DOHH2 (cell line): ENCODE measurements at regions not wholly inside any gene's neighbourhood (a gene's known extent, or its start where the extent isn't known, plus 50 kb on each side); places are given as distances from the start of the nearest gene placed in this dataset.

Experiments used
- H3F3A ChIP-seq: fragments of 200-600 bp; sonication (generic), shearing (Covaris generic); 2 replicates; pipeline ENCODE4 v1.6.0; 2016; ENCODE audit warnings: antibody characterized with exemption, mild to moderate bottlenecking; ENCODE audit not compliant: control insufficient read depth, insufficient read depth
- H3K27ac ChIP-seq: fragments of 200-600 bp; sonication (generic); 2 replicates; pipeline ENCODE4 v1.5.1; 2014; ENCODE audit warnings: low read depth, mild to moderate bottlenecking, low read length, moderate library complexity
- H3K27me3 ChIP-seq: fragments of 200-600 bp; sonication (generic); 2 replicates; pipeline ENCODE4 v1.6.1; 2014; ENCODE audit warnings: mild to moderate bottlenecking, low read length, mixed read lengths; ENCODE audit not compliant: control insufficient read depth
- H3K36me3 ChIP-seq: fragments of 200-600 bp; sonication (generic); 2 replicates; pipeline ENCODE4 v1.6.1; 2014; ENCODE audit warnings: mild to moderate bottlenecking, low read length, moderate library complexity, mixed read lengths; ENCODE audit not compliant: control insufficient read depth
- H3K4me1 ChIP-seq: fragments of 200-600 bp; sonication (generic); 2 replicates; pipeline ENCODE4 v1.6.1; 2014; ENCODE audit warnings: mild to moderate bottlenecking, low read length, mixed read lengths; ENCODE audit not compliant: control insufficient read depth
- H3K4me2 ChIP-seq: fragments of 200-600 bp; sonication (generic); 2 replicates; pipeline ENCODE4 v1.6.0; 2014; ENCODE audit warnings: mild to moderate bottlenecking, low read length, moderate library complexity
- H3K4me3 ChIP-seq: fragments of 200-600 bp; sonication (generic); 2 replicates; pipeline ENCODE4 v1.5.1; 2014; ENCODE audit warnings: mild to moderate bottlenecking, low read length, mixed read lengths
- H3K79me2 ChIP-seq: fragments of 200-600 bp; sonication (generic); 2 replicates; pipeline ENCODE4 v1.6.1; 2014; ENCODE audit warnings: mild to moderate bottlenecking, low read length, mixed read lengths; ENCODE audit not compliant: control insufficient read depth
- H3K9me2 ChIP-seq: fragments of 200-600 bp; sonication (generic); replicated peaks from 2 replicates; pipeline ENCODE4 v1.6.1; 2014; ENCODE audit warnings: mild to moderate bottlenecking, low read length, mixed read lengths; ENCODE audit not compliant: control insufficient read depth
- H3K9me3 ChIP-seq: fragments of 200-600 bp; sonication (generic); 2 replicates; pipeline ENCODE4 v1.6.1; 2014; ENCODE audit warnings: antibody characterized with exemption, low read length, mixed read lengths; ENCODE audit not compliant: control insufficient read depth, insufficient read depth
- H4K20me1 ChIP-seq: fragments of 200-600 bp; sonication (generic); 2 replicates; pipeline ENCODE4 v1.6.0; 2014; ENCODE audit warnings: low read depth, mild to moderate bottlenecking, antibody characterized with exemption, low read length, moderate library complexity; ENCODE audit not compliant: control insufficient read depth, insufficient read depth
- CTCF ChIP-seq: fragments of 200-600 bp; sonication (generic); IDR thresholded peaks from one replicate; pipeline ENCODE4 v1.5.1; 2014; ENCODE audit warnings: antibody characterized with exemption, mild to moderate bottlenecking, low read depth, low read length; ENCODE audit not compliant: poor library complexity, severe bottlenecking
- EZH2phosphoT487 ChIP-seq: fragments of 200-600 bp; sonication (generic); IDR thresholded peaks from 2 replicates; pipeline ENCODE4 v1.6.1; 2017; ENCODE audit warnings: borderline replicate concordance, mild to moderate bottlenecking, antibody characterized with exemption, low read length, moderate library complexity, mixed read lengths

DNA sequence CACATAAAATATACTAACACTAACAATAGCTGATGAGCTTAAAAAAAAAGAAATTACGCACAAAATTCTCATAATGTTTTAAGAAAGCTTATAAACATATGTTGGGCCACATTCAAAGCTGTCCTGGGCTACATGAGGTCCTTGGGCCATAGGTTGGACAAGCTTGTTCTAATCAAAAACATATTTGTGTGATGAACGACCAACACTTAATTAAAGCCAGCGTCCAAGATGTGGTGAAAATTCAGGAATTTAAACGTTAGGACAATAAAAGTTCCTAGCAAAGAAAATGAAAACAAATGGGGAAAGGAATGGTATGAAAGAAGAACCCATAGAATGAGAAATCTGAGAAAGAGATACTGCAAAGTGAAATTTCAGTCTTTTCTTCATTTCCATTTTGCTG lies 429.6 kb upstream of the DMAC1 start:
- no peak for TF ChIP-seq CTCF
- TF ChIP-seq EZH2phosphoT487, result no peak
- H3K4me2 ChIP-seq, result no peak overlapping the region
- H3F3A ChIP-seq, result no peaks in the 10 kb centered on the region
- H3K4me1 ChIP-seq, result 0 out of 2 replicates have a peak, but pooled peaks cover 7% of the 10 kb centered on the region
- H3K27me3 ChIP-seq, result no peaks in the 10 kb centered on the region
- no peak overlapping the region for H3K27ac ChIP-seq
- H3K9me3 ChIP-seq, result no peaks in the 10 kb centered on the region
- H4K20me1 ChIP-seq, result no peaks in the 10 kb centered on the region
- no peaks in the 10 kb centered on the region for H3K79me2 ChIP-seq
- H3K36me3 ChIP-seq, result no peaks in the 10 kb centered on the region
- no peak overlapping the region for H3K4me3 ChIP-seq
- no peaks in the 10 kb centered on the region for H3K9me2 ChIP-seq

DNA sequence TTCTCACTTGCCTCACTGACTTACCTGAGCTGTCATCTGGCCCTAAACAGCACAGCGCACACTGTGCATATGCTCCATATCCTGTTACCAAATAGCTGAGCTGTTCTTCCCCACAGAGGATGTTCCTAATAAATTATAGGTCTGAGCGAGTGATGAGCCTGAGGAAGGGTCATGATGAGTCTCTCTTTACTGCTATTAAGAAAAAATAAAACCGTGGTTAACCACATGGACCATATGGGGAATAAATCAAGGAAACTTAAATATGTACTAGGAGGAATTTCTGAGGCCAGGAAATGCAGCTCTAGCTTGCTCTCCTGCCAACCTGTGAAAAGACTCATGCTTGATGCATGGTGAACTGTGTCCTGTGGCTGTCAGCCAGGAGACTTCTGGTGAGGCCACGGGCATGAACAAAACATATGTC lies 424.8 kb upstream of the DMAC1 start:
- H4K20me1 ChIP-seq, result no peaks in the 10 kb centered on the region
- H3K4me1 ChIP-seq, result 0 out of 2 replicates have a peak, but pooled peaks cover 7% of the 10 kb centered on the region
- H3K79me2 ChIP-seq, result no peaks in the 10 kb centered on the region
- no peaks in the 10 kb centered on the region for H3K27me3 ChIP-seq
- H3K27ac ChIP-seq, result no peak overlapping the region
- no peak overlapping the region for H3K4me2 ChIP-seq
- no peak overlapping the region for H3K4me3 ChIP-seq
- no peaks in the 10 kb centered on the region for H3K9me3 ChIP-seq
- TF ChIP-seq EZH2phosphoT487, result no peak
- no peak for TF ChIP-seq CTCF
- H3K36me3 ChIP-seq, result no peaks in the 10 kb centered on the region
- no peaks in the 10 kb centered on the region for H3K9me2 ChIP-seq
- H3F3A ChIP-seq, result no peaks in the 10 kb centered on the region

DNA sequence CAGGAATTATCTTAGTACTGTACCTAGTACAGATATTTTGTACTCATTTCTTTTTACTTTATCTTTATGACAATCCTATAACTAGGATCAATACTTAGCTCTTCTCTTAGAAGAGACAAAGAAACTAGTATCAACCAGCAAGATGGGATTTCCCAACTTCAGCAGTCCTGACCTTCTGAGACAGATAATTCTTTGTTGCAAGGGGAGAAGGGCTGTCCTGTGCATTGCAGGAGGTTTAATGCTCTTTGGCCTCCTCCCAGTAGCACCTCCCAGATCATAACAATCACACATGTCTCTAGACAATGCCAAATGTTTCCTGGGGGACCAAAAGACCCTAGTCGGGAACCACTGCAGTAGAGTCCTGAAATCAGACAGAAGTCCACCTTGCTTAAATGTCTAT lies 424.3 kb upstream of the DMAC1 start:
- Histone ChIP-seq H3K36me3 (no peaks in the 10 kb centered on the region), H3K4me3 (no peak overlapping the region), H3F3A (no peaks in the 10 kb centered on the region), H3K27ac (no peak overlapping the region), H3K9me3 (no peaks in the 10 kb centered on the region), H3K27me3 (no peaks in the 10 kb centered on the region), H3K79me2 (no peaks in the 10 kb centered on the region), H4K20me1 (no peaks in the 10 kb centered on the region), H3K9me2 (no peaks in the 10 kb centered on the region), H3K4me1 (0 out of 2 replicates have a peak, but pooled peaks cover 7% of the 10 kb centered on the region), H3K4me2 (no peak overlapping the region)
- no peak for TF ChIP-seq CTCF
- no peak for TF ChIP-seq EZH2phosphoT487

DNA sequence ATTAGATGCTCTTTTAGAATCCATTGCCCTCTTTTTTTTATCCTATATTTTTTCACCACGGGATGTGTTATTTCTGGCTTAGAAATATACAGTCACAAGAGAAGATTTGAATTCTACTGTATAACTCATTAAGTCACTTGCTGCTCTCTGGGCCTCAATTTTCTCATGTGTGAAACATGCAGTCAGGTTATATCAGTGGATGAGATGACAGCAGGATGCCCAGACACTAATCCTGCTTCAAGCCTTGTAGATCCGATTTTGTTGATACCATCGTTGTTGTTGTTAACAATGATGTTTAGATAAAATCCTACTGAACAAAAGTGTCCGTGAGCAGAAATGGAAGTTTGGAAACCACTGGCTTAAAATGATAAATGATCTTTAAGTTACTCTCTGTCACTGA lies 421.9 kb upstream of the DMAC1 start:
- Histone ChIP-seq H3K27ac (no peak overlapping the region), H3K4me1 (0 out of 2 replicates have a peak, but pooled peaks cover 7% of the 10 kb centered on the region), H3K79me2 (no peaks in the 10 kb centered on the region), H3K9me3 (no peaks in the 10 kb centered on the region), H3K27me3 (no peaks in the 10 kb centered on the region), H3K4me2 (no peak overlapping the region), H3K36me3 (no peaks in the 10 kb centered on the region), H3F3A (no peaks in the 10 kb centered on the region), H3K9me2 (no peaks in the 10 kb centered on the region), H4K20me1 (no peaks in the 10 kb centered on the region), H3K4me3 (no peak overlapping the region)
- TF ChIP-seq EZH2phosphoT487 (no peak), CTCF (no peak)
